Endothelial cell of umbilical vein (primary cell): ENCODE measurements at regions not wholly inside any gene's neighbourhood (a gene's known extent, or its start where the extent isn't known, plus 50 kb on each side); places are given as distances from the start of the nearest gene placed in this dataset.

Experiments used
- CTCF ChIP-seq, 2 donors: IDR thresholded peaks; 1 replicate in 1 of 2; 2 replicates in 1 of 2; pipeline ENCODE4 v1.5.1; 2011; ENCODE audit warnings: low read length in 2 of 2, mild to moderate bottlenecking in 2 of 2, moderate library complexity in 2 of 2, control low read depth in 1 of 2, inconsistent platforms in 1 of 2, low read depth in 1 of 2; ENCODE audit not compliant: insufficient read depth in 1 of 2; ENCODE audit errors: extremely low read depth in 1 of 2
- GATA2 ChIP-seq: IDR thresholded peaks from 2 replicates; pipeline ENCODE4 v1.7.0; 2011; ENCODE audit warnings: low read depth, mild to moderate bottlenecking, moderate library complexity, mixed read lengths, low read length; ENCODE audit not compliant: insufficient read length, insufficient read depth
- MAX ChIP-seq: IDR thresholded peaks from 2 replicates; pipeline ENCODE4 v1.6.1; 2011; ENCODE audit not compliant: insufficient read depth, insufficient read length
- MYC ChIP-seq: IDR thresholded peaks from one replicate; pipeline ENCODE4 v1.6.1; 2011; ENCODE audit warnings: mild to moderate bottlenecking, low read depth, low read length
- POLR2A ChIP-seq: IDR thresholded peaks from 2 replicates; pipeline ENCODE4 v1.6.1; 2012; ENCODE audit warnings: low read depth, mild to moderate bottlenecking, control low read depth, low read length
- POLR2AphosphoS5 ChIP-seq: IDR thresholded peaks from 2 replicates; pipeline ENCODE4 v1.6.1; 2012; ENCODE audit warnings: low read depth, mild to moderate bottlenecking, control low read depth, low read length, moderate library complexity; ENCODE audit not compliant: insufficient read depth

GRCh38 chrX:95065151-95065550 lies 1391.1 kb downstream of the FAM133A start:
- TF ChIP-seq POLR2A (no peak), CTCF (IDR thresholded peaks at IDR 0.05; ENCODE audit: extremely low read depth in 1 of 2, insufficient read depth in 1 of 2, low read depth in 1 of 2, low read length in 2 of 2) (no peak), MAX (no peak), POLR2AphosphoS5 (no peak), GATA2 (no peak), MYC (no peak)
